GM18517 (cell line): ENCODE measurements at regions not wholly inside any gene's neighbourhood (a gene's known extent, or its start where the extent isn't known, plus 50 kb on each side); places are given as distances from the start of the nearest gene placed in this dataset.

Source experiments
- ATAC-seq: cut with Tn5 transposase; IDR thresholded peaks from one replicate; pipeline ENCODE4 v1.9.1; 2021; ENCODE audit warnings: mild to moderate bottlenecking, moderate library complexity; ENCODE audit not compliant: unreplicated experiment

DNA sequence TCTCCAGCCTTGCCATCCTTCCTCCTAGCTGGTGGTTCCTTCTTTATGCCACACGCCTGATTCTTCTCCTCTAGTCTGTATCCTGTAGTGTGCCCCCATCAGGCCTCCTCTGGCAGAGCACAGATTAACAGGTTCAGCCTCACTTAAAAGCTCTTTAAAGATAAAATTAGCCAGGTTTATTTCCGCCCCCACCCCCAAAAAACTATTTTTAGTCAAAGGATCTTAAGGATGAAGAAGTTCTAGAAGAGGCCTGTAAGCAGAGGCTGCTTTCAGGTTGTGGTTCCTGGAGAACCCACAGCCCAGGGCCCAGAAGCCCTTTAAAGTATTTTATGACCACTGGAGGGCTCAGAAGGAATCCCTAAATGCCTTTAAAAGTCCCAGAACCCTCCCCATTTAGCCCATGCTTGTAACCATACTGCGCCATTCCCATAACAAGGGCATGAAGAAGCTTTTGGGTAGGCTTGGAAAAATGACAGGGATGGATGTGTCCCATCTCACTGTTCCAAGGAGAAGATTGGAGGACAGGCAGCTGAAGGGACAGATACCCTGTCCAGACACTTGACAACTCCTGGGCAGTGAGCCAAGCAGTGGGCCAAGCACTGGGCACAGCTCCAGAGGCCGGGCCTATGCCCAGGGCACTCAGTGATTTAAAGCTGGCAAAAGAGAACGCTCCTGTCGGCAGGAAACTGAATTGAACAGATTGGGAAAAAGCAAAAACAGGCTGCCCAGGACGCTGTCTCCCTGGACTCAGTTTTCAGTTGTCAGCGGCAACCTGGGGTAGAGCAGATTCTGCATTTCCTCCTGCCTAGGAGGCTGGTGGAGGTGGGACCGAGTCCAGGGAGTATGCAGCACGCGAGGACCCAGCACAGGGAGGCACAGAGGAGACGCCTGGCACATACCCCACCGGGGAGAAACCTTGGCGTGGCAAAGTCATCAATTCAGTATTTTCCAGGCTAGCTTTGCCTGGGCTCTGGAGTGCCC is 106.3 kb upstream of the SSBP2 start:
- ATAC-seq: no peak

DNA sequence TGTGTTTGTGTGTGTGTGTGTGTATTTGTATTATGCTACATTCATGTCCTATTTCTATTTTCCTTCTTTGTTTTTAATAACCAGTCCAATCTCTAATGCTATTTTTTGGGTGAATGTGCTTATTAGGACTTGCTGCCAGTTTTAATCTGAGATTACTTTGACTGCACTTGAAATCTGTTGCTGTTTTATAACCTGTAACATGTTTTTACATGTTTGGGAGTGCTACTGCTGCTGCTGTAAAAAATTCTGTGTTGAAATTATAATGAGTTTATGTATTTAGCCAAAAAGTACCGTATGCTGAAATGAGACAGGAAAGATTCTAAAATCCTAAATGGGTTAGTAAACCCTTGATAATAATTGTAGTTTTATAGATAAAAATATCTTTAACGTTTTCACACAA is 104.7 kb upstream of the SSBP2 start:
- ATAC-seq: no peak

DNA sequence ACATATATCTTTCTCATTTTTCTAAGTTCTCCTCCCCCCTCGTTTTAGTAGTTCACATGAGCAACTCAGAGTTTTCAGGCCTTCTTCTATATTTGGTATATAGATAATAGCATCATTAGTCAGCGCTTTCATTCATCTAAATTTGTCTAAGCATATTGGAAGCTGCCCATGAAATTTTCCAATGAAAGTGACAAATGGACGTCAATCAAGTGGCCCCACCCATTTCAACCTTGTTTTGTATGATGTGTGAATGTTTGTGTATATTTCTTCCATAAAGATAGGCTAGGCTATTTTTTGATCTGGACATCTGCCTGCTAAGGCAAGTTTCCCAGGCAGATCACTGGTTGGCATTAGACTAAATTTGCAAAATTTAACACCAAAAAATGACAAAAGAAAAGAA is 104.0 kb upstream of the SSBP2 start:
- ATAC-seq: no peak

DNA sequence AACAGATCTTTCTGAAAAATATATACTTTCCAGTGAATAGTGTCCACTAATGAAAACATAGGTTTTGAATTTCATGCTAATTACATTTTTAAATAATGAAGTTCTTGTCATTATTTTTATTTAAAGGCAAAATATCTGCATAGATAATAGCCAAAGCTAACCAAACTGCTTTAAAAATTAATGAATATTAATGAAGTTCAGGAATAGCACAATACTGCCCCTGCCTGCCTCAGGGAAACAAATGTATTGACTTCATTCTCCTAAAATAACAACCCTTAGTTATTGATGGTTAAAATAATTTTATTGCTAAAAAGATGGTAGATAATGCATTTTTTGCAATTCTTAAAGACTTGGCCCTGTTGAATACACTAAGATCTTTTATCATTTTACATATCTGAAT is 103.6 kb upstream of the SSBP2 start:
- ATAC-seq: no peak

DNA sequence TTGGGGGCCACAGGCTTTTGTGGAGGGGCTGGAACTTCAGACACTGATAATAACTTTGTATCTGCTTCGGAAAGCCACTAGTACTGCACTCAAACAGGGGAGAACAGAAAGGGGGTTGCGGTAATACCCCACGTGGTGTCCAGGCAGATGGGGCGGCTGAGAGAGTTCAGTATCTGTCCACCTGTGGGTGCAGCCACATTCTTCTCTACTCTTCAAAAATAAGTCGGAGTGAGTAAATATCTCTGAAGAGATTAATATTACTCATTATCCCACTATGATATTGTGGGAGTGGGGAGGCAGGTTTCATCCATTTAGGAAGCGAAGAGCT is 102.1 kb upstream of the SSBP2 start:
- ATAC-seq: no peak

DNA sequence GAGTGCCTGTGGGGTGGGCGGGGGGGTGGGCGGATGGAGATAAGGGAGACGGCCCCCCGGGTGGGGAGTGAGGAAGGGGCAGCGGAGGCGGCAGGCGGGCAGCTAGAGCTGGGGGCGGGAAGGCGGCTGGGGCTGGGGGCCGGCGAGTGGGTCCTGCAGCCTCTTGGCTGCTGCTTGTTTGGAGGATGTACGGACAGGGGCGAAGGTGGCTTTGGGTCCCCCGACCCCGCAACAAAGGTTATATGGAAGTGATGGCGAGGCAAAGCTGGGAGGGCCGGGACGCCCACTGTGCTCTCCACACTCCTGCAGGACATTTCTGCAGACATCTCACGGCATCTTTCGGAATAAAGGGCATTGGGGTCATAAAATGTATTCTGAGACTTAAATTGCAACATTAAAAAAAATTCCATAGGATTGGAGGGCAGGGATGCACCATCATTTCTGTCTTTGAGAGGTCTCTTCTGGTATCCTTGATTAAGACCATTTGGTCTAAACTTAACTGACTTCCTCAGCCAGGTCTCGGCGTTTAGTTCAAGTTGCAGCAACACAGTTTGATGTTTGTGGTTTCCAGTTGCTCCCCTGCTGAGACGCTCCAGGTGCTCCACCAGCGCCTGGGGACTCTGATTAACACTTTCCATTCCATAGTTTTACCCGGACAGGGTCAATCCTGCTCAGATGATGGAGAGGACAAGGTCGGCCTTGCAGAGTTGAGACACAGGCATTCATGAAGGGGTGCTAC is 101.6 kb upstream of the SSBP2 start:
- no peak for ATAC-seq

DNA sequence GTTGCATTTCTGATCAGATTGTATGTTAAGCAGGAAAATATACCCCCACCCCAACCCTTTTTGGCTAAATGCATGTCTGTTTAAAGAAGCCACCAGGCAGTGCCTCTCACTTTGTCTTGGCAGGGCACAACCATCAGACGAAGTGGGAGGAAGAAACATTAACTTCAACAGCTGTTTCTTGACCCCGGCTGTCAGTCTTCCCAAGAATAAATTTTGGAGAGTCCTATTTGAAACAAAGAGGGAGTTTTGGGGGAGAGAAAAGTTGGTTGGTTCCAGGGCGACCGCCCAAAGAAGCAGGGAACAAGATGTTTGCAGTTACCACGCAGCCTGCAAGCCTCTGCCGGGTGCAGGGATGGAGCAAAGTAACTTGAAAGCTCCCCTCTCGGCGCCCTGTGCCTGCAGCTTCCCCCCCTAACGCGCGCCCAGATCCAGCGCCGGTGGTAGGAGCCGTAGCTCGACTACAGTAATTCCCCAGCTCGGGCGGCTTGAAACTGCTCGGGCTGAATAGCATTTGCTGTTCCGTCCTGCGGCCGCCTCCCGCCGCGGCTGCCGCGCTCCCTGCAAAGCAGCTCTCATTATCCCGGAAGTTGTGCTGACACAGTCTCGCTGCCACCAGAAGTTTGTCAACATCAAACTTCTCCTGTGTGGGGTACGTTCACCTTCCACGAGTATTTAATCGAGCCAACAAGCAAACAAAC is 100.7 kb upstream of the SSBP2 start:
- peak; percentile 79 for ATAC-seq

DNA sequence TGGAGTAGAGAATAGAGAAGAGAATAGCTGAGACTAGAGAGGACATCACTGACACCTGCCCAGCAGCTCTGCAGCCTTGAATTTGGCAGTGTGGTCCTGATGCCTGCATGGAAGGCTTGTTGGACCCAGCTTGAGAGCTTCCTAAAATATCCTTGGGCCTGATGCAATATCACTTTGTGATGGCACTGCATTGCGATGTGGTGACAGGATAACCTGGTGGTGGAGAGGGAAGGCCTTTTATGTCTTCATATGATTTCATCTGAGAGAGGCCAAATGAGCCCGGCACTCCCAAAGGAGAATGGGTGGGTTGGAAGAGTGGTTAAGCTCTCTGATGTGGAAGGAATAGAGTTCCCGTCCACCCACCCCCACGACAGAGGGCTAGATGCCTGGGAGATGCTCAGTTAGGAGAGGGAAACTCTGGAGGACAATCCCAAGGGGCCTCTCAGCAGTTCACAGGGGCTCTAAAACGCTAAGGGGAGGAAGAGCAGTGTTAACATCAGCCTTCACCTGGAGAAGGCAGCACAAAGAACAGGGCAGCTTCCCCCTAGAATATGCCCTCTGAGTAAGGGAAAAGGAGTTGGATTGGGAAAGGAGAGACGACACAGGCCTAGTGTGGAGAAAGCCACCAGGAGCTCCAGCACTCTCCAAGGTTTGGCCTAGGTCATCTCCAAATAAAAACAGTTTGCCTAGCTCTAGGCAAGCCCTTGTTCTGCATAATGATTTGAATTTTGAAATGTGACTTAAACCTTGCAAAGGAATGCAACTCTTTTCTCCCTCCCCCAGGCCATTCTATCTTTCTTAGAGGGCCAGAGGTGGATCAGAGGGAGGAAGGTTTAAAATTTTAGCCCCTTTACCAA is 99.8 kb upstream of the SSBP2 start:
- no peak for ATAC-seq

DNA sequence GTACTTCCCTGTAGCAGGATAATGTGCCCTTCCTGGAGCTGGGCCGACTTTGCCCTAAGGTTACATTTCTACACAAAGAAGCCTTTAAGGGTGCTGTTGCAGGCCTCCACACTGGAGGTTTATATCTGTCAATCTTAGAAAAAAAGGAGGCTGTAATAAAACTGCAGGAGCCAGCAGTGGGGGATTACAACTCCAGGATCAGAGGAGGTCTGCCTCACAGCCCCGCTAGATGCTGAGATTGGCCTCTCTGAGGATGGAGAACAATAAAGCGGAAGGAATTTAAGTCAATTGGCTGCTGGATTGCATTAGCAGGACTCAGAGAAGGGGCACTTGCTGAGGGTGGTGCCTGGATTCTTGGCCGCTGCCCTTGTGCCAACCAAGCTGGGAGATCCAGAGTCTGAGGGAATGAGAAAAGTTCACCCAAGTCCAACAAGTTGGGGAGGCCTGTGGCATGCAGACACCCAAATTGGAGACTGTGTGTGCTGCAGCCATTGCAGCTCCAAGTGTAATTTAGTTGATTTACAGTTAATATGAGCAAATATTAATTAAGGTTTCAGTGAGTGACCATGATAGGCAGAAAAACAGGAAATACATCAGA is 99.0 kb upstream of the SSBP2 start:
- no peak for ATAC-seq

DNA sequence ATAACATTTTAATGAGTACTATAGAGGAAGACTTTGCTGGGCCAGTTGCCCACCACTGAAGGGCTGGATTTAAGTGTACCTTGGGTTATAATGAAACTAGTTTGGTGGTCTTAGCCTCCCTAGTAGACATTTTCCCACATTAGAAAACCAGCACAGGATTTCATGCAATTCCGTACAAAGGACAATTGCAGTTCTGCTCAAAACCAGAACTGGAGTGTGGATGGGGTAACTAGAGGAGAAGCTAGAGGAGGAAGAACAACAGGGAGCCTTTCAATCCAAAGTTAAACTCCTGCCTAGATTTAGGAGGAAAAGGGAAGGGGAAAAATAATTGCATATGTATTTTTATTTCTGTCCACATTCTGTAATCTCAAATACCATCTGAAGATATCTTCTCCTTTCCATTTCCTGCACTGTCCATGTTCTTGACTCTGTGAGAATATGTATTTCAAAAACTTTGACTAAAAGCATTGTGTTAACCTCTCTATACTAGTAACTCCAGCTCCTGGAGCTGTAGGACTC is 97.5 kb upstream of the SSBP2 start:
- ATAC-seq: no peak

DNA sequence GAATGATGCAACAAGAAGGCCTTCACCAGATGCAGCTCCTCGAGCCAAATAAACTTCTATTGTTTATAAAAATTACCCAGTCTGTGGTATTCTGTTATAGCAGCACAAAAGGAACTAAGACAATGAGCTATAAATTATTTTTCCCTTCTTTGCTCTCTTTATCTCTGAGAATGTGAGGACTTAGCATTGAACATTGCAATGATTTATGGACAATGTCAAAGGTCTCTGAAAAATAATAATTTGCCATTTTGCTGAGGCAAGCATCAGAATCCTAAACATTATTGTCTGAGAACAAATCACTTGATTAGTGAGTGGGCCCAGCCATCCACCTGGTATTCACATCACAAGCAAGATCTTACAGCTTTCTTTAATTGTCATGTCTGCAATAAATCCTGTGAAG is 95.4 kb upstream of the SSBP2 start:
- ATAC-seq: no peak

DNA sequence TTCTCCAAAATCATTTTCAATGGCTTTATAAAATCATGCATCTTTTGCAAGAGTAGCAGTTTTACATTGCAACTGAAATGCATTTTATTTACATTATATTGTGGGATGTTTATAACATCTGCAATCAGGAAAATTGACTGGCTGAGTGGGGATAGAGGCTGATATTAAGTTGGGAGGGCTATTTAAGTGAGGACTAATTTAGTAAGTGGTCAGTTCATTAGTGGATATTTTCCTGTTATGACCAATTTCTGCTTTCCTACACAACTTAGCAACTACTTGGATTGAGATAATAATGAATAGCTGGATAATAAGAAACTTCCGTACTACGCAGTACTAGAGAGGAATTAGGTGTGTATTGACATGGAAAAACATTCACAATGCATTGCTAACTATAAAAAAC is 92.9 kb upstream of the SSBP2 start:
- no peak for ATAC-seq

DNA sequence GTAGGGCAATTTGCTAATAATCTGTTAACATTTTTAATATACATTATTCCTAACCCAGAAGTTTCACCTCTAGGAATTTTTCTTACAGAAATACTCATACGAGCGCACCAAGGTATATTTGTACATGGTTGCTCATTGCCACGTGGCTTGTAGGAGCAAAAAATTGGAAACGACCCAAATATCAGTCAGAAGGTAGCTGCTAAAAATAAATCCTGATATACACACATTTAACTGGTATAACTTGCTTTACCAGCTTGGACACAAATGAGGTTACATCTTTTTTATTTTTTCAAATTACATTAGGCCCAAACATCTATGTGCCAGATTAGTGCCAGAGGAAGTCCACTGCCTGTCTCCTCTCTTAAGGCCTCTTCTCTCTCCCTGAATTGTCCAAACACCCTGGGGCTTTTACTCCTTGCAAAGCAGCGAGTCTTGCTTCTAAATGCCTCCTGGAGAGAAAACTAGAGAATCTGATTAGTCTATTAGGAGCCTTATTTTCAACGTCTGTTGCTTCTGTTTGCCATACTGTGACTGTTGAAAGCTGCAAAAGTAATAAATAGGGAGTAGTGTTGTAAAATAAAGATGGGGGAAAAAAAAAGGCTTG is 92.0 kb upstream of the SSBP2 start:
- no peak for ATAC-seq

DNA sequence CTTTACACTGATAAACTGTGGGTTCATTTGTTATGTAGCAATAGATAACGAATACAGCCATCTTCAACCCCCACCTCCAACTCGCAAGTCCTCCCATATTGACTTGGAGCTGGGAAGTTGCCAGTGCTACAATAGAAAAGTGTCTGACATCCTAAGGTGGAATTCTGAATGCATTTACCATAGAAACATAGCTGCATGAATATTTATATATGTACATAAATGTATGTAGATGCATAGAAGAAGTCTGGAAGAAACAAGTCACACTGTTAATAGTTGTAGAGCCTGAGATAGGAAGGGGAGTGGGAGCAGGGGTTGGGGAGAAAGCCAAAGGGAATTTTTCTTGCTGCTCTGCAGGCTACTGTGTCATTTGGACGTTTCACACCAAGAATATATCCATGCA is 88.1 kb upstream of the SSBP2 start:
- no peak for ATAC-seq

DNA sequence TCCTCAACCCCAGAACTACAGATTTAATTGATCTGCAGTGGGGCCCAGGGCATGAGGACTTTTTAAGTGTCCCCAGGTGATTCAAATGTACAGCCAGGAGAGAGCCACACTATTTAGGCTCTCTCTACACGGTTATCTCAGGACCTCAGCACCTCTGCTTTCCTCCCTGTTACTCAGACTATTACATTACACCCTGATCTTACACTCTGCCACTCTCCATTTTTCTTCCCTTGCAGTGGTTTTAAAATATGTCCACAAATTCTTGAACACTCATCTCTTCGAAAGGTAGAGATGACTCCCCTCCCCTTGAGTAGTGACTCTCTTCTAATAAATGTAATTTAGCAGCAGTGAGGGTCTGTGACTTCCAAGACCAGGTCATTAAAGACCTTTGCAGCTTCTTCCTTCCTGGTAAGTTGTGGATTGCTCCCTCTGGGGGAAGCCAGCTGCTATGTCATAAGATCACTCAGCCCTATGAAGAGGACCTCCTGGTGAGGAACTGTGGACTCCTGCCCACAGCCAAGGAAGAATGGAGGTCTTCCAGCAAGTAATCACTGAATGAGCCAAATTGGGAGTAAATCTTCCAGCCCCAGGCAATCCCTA is 87.5 kb upstream of the SSBP2 start:
- peak; percentile 72 for ATAC-seq

DNA sequence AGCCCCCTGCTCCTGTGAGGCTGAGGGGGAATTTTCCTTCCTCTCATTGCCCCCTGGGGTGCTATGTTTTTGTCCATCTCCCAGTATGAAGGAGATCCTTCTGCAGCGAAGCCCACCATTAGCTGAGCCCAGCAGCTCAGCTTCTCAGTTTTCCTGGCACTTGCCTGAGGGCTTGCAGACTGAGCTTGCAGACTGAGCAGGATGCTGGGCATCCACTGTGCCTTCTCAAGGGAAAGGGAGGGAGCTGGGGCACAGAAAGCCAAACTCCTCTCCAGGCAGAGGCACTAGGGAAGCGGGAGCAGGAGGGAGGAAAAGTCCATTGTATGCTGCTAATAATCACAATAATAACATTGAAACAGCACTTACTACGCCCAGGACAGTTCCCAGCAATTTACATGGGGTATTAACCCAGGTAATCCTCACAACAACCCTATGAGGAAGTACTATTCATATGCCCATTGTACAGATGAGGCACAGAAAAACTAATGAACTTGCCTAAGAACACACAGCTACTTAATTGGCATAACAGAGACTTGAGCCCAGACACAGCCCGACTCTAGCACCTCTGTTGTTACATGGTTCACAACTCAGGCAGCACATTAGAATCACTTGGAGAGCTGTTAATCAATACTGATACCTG is 86.9 kb upstream of the SSBP2 start:
- no peak for ATAC-seq

DNA sequence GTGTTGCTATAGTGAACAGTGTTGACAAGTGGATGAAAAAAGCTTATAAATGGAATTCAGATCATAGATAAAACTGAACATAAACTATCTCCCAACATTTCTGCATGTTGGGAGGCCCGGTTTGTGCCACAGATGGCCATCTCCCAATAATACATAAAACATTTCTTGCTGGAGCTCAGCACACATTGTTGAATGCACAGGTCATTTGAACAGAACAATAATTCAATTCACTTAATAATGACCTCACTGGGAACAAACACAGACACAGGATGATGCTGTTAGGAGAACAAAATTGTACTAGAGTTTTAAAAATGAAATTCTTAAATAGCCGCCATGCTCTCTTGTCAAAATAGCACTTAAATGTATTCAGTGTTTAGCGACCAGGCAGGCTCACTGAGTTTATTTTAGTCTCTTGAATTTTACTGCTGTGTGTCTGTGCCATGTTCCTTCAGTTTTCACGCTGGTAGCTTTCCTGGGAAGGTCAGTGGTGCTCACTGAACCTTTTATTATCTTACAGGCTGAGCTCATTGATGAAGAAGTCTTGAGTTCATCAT is 85.0 kb upstream of the SSBP2 start:
- ATAC-seq: no peak

DNA sequence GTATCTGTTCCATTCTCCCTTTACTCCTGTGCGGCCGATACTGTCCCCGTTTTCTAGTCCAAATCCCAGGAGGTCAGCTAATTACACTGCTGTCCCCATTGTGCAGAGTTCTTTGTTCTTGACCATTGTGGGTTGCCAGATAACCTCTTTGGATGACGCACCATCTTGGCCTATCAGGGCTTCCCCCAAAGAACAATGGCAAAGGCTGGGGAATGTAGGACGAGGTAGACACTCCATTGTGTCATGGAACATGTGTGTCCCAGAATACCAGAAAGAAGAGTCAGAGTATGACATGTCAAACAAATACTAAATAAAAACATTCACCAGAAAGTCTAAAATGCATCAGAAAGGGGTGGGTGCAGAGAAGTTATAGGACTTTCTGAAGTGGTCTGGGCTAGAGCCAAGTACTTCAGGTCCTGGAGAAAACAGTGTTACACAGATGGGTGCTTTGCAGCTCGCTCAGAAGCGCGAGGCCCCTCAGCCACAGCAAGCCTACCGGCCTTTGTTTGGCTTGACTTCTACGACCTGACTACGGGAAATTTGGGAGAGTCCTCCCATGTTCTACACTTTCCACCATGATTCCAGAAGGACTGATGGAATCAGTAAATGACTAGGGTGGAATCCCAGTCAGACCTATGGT is 83.2 kb upstream of the SSBP2 start:
- no peak for ATAC-seq
